Sciatic nerve (tissue), 2 donors: ENCODE measurements at regions not wholly inside any gene's neighbourhood (a gene's known extent, or its start where the extent isn't known, plus 50 kb on each side); places are given as distances from the start of the nearest gene placed in this dataset.

Experiments used
- ATAC-seq: fragments of 200-7000 bp; cut with Tn5 transposase; one replicate; pipeline ENCODE4 v1.9.1; 2020; ENCODE audit warnings: mild to moderate bottlenecking, moderate library complexity
- DNase-seq: peaks from one replicate; pipeline ENCODE4 v3.0.0-alpha.2; 2020; ENCODE audit warnings: low spot score
- intact Hi-C: fragments of 100-400 bp; cut with DNase I; formaldehyde crosslinking; loops from one replicate; pipeline ENCODE4 v1.14.2; 2022
- donor health status: DM: no; HTN: no; CAD: no.
- donor health status: DM: no; HTN: no; CAD: no.

GRCh38 chr10:129253161-129253864, 213.7 kb upstream of the MGMT start:
- DNase-seq (no peak), ATAC-seq (peak; percentile 22)
- intact Hi-C loops = no loop called here

DNA sequence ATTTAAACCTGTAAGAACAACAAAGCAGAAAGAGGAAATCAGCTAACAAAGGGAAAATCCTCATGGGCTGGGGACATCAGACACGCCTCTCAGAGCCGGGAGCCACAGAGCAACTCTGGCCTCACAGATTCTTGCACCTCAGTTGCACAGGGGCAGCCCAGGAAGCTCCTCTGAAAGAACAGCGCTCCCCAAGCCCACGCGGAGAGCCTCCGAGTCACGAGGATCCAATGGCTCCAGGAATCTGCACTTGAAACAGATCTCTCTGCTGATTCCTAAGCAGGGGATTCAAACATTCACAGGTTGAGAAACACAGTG, 213.2 kb upstream of the MGMT start:
- no peak for DNase-seq
- no peak for ATAC-seq
- intact Hi-C loops = no loop called here

DNA sequence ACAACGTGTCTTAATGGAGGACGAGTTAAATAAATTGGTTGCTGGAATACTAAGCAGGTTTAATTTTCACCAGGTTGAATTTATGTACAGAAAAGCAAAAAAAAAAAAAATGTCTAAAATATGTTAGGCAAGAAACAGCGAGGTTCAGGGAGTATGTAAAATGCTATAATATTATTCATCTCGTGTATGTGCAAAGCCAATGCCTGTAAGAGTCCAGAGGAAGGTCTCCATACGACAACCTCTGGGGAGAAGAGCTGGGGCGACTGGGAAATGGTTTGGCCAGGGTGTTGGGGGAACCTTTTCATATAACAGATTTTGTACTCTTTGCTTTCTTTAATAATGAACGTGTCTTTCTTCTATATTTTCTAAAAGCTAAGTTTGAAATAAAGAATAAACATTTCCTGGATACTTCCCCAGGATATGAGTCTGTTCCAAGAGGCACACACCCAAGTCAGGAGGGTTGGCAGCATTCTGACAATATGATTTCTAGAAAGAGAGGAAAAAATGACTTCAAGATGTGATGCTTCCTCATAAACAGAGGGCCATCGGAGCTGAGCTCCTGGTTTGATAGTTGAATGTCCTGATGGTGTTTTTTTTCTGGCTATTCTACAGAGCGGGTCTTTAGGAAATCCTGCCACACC, 208.6 kb upstream of the MGMT start:
- no peak for DNase-seq
- ATAC-seq = peak; percentile 90
- intact Hi-C loops = no loop called here

DNA sequence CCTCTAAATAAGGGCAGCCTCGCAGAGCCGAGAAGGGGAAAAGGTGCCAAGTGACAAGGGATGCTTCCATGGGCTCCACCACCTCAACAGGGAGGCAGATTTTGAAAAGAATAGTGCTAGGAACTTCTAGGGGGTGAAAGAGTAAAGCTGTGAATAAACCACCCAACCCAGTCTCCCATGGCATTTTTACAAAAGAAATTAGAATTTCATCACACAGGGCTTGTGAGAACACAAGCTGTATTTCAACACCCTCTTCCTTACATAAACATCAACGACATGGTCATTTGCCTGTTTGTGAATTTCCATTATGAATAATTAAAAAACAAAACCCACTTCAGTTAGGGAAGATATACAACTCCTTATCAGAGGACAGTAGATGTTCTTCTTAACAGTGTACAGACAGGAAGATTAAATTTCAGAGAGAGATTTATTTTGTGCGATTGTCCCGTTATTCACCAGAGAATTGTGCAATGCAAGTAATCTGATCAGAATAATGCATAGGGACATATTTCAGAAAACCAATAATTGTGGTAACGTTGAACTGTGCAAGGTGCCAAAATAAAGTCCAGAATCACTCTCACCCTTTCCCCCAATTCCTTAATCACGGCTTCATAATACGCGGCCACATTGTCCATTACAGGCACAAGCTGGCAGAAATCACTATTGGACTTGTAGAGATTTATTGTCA, 207.8 kb upstream of the MGMT start:
- DNase-seq = no peak
- intact Hi-C loops = no loop called here
- ATAC-seq = peak; percentile 82

- intact Hi-C loops = no loop called here
- DNase-seq = no peak
- no peak for ATAC-seq
Measured at GRCh38 chr10:129272176-129272575, 194.9 kb upstream of the MGMT start.

GRCh38 chr10:129272866-129273650, 194.0 kb upstream of the MGMT start:
- intact Hi-C loops = no loop called here
- ATAC-seq = no peak
- DNase-seq = no peak

GRCh38 chr10:129273860-129274259, 193.2 kb upstream of the MGMT start:
- intact Hi-C loops = no loop called here
- ATAC-seq (no peak), DNase-seq (no peak)

DNA sequence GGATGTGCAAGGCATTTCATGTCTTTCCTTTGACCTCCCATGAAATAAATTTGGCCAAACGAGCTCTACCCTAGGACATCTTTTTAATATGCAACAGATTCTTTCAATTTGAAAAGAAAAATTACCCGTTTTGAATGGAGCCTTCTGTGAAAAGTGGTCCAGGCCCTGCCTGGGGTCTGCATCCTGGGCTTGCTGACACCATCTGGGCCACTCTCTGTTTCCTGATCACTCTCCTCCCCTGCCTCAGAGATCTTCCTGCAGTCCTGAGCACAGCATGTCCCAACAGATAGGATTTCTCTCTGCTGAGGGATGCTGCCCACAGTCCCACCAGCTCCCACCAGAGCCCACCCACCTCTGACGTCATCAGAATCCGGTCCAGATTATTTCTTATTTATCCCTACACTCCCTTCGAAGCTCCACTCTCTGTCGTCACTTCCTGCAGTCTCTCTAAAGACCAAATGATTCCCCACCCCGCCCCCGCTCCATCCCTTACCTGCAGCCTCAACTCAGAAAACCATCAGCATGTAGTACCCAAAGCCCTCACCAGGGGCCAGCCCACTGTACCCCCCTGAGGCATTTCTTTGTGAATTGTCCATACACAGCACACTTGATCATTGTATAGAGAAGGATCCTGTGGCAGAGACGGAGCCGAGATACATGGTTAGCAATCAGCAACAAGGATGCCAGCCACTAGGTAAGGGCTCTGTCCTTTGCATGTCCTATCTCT, 192.1 kb upstream of the MGMT start:
- intact Hi-C loops = no loop called here
- ATAC-seq = no peak
- DNase-seq = no peak

DNA sequence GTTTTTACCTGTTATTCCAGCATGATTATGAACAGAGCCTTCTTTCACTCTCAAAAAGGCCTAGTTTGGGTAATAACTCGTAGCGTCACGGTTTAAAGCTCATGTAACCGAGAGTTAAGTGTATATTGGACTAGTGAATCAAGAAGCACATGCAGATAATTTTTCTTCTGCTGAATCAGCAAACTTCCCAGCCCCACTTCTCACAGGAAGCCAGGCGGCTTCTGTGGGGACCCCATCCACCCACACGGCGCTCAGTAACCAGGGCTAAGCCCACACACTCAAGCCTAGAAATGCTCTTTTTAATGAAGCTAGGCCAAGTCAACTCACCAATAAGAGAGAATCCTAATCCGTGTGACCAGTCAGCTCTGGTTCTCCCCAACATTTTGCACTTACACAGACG, 191.2 kb upstream of the MGMT start:
- intact Hi-C loops = no loop called here
- no peak for DNase-seq
- ATAC-seq = no peak

- intact Hi-C loops = no loop called here
- ATAC-seq (peak; percentile 77), DNase-seq (peak; percentile 78)
Measured at GRCh38 chr10:129277084-129277483, 190.0 kb upstream of the MGMT start.

DNA sequence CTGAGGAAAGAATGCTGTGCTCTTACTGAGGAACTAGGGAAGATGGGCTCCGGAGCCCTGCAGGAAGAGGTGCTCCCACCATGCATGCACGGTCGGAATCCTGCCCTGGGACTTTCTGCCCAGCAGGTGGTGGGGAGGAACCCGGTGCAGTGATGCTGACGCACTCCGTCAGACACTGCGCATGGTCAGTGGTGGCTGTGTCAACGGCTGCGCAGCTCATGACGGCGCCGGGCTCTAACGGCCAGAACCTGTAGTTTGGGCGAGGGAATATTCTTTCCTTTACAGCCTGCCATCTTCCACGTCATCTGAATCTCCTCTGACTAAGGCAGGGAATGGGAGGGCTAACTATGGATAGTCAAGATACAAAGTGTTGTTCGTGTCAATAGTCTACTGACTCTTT, 189.2 kb upstream of the MGMT start:
- ATAC-seq (peak; percentile 96), DNase-seq (peak; percentile 87)
- intact Hi-C loops = no loop called here

- no peak for DNase-seq
- intact Hi-C loops = no loop called here
- no peak for ATAC-seq
Measured at GRCh38 chr10:129278686-129279085, 188.4 kb upstream of the MGMT start.

DNA sequence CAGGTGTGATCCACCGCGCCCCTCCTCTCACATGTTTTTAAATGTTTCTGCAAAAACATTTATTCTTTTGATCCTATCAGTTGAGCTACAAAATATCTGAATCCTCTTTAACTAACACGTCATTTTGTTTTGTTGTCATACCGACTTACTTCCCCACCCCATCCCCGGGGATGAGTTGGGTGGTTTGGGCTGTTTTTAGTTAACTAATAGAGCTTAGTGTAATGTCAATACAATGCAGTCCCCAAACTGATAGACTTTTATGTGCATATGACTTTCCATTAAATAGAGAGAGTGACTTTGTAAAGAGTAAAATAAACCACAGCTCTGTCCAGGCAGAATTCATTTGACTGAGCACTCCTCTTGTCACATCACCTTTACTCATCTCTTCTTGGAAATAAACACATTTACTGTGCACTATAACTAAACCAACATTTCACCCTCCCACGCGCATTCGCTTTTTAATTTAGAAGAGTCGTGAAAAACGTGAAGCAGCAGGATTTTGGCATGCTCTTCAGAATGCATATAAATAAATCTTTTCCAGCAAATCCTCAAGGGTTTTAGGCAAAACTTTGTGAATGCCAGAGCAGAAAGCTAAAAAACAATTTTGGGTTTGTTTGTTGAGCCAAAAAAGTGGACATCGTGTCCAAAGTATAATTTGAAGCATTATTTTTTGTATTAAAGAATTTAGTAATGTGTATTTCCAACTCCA, 187.4 kb upstream of the MGMT start:
- ATAC-seq (no peak), DNase-seq (no peak)
- intact Hi-C loops = no loop called here

DNA sequence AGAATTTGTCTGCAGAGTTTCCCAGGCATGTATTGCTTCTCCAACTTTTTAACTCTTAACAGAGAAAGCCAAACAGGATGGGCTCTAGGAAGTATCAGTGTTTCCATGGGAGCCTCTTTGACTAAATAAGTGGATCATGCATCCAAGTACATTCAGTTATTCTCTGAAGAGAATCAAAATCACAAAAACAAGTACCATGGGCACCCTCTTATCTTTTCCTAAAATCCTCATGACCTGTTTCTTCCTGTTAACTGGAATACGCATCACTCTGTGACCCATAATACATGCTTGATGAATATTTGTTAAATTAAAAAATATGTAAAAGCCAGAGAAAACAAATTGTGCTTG, 186.9 kb upstream of the MGMT start:
- no peak for ATAC-seq
- no peak for DNase-seq
- intact Hi-C loops = no loop called here

GRCh38 chr10:129280908-129281586, 186.0 kb upstream of the MGMT start:
- no peak for DNase-seq
- intact Hi-C loops = no loop called here
- no peak for ATAC-seq

DNA sequence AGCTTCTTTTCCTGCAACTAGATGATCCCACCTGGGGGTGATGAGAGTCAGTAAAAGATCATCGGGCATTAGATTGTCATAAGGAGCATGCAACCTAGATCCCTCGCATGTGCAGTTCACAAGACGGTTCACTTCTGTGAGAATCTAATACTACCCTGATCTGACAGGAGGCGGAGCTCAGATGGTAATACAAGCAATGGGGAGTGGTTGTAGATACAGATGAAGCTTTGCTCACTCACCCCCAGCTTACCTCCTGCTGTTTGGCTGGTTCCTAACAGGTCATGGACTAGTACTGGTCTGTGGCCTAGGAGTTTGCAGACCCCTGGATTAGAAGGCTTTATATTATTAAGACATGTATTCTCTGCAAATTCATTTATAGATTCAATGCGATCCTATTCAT, 181.6 kb upstream of the MGMT start:
- intact Hi-C loops = no loop called here
- ATAC-seq = no peak
- DNase-seq = no peak

DNA sequence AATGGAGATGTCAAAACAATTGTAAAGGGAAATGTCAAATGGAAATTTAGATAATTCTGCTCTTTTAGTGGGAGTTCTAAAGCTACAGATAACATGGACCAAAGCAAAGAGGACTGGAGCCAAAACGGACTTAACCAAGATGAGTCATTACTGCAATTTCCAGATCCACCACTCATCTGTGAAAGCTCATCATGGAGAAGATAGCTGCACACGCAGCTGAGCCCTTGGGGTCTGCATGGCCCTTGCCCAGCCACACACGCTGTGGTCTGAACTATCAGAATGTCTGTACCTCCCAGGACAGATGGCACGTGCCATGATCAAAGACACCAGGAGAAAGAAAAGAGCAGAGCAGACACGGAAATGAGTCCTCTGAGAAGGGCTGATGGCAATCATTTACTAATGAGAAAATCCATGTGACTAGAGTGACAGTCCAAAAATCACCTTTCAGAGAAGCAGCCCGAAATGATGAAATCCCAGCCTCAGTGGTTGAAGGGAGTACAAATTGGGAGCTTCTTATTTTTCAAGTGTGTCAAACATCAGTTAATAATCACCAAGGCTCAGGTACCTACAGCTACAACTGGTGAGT, 177.9 kb upstream of the MGMT start:
- no peak for ATAC-seq
- intact Hi-C loops = no loop called here

More for the DNA sequence above, 177.9 kb upstream of the MGMT start:
- DNase-seq = no peak
